ENCODE measurements at regions not wholly inside any gene's neighbourhood (a gene's known extent, or its start where the extent isn't known, plus 50 kb on each side); places are given as distances from the start of the nearest gene placed in this dataset.

DNA sequence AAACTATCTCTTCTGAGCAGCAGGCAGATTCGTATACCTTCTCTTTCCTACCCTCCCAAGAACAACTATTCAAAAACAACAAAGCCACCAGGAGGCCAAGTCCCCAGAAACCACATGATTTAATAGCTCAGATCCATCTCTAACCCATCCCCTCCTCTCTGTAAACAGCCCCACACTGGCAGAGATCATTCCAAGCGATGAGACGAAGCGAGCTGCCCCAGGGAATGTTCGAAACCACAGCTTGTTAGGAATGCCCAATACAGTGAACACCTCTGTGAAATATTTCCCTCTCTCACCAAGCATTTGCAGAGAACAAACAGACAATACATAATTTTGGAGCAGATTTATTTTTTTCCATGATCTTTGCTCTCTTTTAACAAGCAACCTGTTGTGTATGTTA, 231.8 kb downstream of the SOD2 start:
- TF ChIP-seq, protein P1, sequence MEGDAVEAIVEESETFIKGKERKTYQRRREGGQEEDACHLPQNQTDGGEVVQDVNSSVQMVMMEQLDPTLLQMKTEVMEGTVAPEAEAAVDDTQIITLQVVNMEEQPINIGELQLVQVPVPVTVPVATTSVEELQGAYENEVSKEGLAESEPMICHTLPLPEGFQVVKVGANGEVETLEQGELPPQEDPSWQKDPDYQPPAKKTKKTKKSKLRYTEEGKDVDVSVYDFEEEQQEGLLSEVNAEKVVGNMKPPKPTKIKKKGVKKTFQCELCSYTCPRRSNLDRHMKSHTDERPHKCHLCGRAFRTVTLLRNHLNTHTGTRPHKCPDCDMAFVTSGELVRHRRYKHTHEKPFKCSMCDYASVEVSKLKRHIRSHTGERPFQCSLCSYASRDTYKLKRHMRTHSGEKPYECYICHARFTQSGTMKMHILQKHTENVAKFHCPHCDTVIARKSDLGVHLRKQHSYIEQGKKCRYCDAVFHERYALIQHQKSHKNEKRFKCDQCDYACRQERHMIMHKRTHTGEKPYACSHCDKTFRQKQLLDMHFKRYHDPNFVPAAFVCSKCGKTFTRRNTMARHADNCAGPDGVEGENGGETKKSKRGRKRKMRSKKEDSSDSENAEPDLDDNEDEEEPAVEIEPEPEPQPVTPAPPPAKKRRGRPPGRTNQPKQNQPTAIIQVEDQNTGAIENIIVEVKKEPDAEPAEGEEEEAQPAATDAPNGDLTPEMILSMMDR (optimal IDR thresholded peaks at IDR 0.05 in 1 of 3, IDR thresholded peaks at IDR 0.05 in 1 of 3, conservative IDR thresholded peaks at IDR 0.05 in 1 of 3; ENCODE audit: extremely low read depth in 1 of 3, insufficient read depth in 2 of 3, low read length in 3 of 3) = no peak
- no peak for TF ChIP-seq EZH2 (IDR thresholded peaks at IDR 0.05; ENCODE audit: low read length)

Data from keratinocyte (primary cell).